ENCODE measurements at regions not wholly inside any gene's neighbourhood (a gene's known extent, or its start where the extent isn't known, plus 50 kb on each side); places are given as distances from the start of the nearest gene placed in this dataset.

GRCh38 chr14:41418851-41419250 lies 187.8 kb upstream of the LRFN5 start:
- no peak overlapping the region for H3K4me2 ChIP-seq (ENCODE audit: low read length)
- intact Hi-C loops (cut with micrococcal nuclease): no loop called here

GRCh38 chr14:41409806-41410205 lies 196.9 kb upstream of the LRFN5 start:
- BruUV-seq (replicated peaks): no TSS peak
- Histone ChIP-seq H3K4me1 (ENCODE audit: control insufficient read depth in 1 of 2, insufficient read depth in 2 of 2, low read length in 2 of 2) (no peaks in the 10 kb centered on the region), H3K27ac (ENCODE audit: low read depth, low read length) (no peak overlapping the region), H3K9ac (ENCODE audit: low read length) (no peak overlapping the region), H3K9me2 (ENCODE audit: insufficient read depth) (no peaks in the 10 kb centered on the region), H3K4me2 (ENCODE audit: low read length) (no peak overlapping the region), H2AFZ (ENCODE audit: low read depth, low read length, poor library complexity, severe bottlenecking) (no peak overlapping the region), H3K9me3 (ENCODE audit: control insufficient read depth in 1 of 2, insufficient read depth in 1 of 2, low read depth in 1 of 2, low read length in 2 of 2) (0 out of 4 replicates have a peak, but pooled peaks cover 0 to 3% of the 10 kb centered on the region in 2 experiments), H3K4me3 (replicated peaks in 1 of 2; ENCODE audit: low read depth in 1 of 2, low read length in 2 of 2) (no peak overlapping the region), H3K79me2 (ENCODE audit: insufficient read depth, low read length) (no peaks in the 10 kb centered on the region), H3K36me3 (ENCODE audit: control insufficient read depth in 1 of 2, insufficient read depth in 2 of 2, low read length in 2 of 2) (no peaks in the 10 kb centered on the region), H4K20me1 (ENCODE audit: insufficient read depth) (no peaks in the 10 kb centered on the region), H3K27me3 (ENCODE audit: insufficient read depth, low read length) (no peaks in the 10 kb centered on the region)
- no peak for ATAC-seq
- intact Hi-C loops (cut with micrococcal nuclease): no loop called here
- RAD21 ChIA-PET (ENCODE audit: low non-redundant PET in 1 of 2, low total read pairs in 2 of 2, uncharacterized antibody in 2 of 2, unreplicated experiment in 2 of 2): no interaction called here
- TF ChIP-seq, protein P1, sequence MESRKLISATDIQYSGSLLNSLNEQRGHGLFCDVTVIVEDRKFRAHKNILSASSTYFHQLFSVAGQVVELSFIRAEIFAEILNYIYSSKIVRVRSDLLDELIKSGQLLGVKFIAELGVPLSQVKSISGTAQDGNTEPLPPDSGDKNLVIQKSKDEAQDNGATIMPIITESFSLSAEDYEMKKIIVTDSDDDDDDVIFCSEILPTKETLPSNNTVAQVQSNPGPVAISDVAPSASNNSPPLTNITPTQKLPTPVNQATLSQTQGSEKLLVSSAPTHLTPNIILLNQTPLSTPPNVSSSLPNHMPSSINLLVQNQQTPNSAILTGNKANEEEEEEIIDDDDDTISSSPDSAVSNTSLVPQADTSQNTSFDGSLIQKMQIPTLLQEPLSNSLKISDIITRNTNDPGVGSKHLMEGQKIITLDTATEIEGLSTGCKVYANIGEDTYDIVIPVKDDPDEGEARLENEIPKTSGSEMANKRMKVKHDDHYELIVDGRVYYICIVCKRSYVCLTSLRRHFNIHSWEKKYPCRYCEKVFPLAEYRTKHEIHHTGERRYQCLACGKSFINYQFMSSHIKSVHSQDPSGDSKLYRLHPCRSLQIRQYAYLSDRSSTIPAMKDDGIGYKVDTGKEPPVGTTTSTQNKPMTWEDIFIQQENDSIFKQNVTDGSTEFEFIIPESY (IDR thresholded peaks at IDR 0.05; ENCODE audit: extremely low read depth, insufficient replicate concordance, low read length): no peak
- TF ChIP-seq FOSL1 (IDR thresholded peaks at IDR 0.05; ENCODE audit: low read depth) (no peak), CBX3 (IDR thresholded peaks at IDR 0.05; ENCODE audit: low read depth) (no peak)
- TF ChIP-seq, protein P2, sequence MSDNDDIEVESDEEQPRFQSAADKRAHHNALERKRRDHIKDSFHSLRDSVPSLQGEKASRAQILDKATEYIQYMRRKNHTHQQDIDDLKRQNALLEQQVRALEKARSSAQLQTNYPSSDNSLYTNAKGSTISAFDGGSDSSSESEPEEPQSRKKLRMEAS (IDR thresholded peaks at IDR 0.05): no peak
- CTCF ChIA-PET: no interaction called here
- POLR2A ChIA-PET: no interaction called here
- DNase-seq (ENCODE audit: low read depth, low spot score): no peak

More at GRCh38 chr14:41418851-41419250, 187.8 kb upstream of the LRFN5 start:
- Histone ChIP-seq H3K36me3 (ENCODE audit: control insufficient read depth in 1 of 2, insufficient read depth in 2 of 2, low read length in 2 of 2) (no peaks in the 10 kb centered on the region), H3K4me1 (ENCODE audit: control insufficient read depth in 1 of 2, insufficient read depth in 2 of 2, low read length in 2 of 2) (no peaks in the 10 kb centered on the region), H3K9me2 (ENCODE audit: insufficient read depth) (no peaks in the 10 kb centered on the region), H3K27ac (ENCODE audit: low read depth, low read length) (no peak overlapping the region), H3K4me3 (replicated peaks in 1 of 2; ENCODE audit: low read depth in 1 of 2, low read length in 2 of 2) (no peak overlapping the region), H3K9me3 (ENCODE audit: control insufficient read depth in 1 of 2, insufficient read depth in 1 of 2, low read depth in 1 of 2, low read length in 2 of 2) (0 out of 4 replicates have a peak, but pooled peaks cover 0 to 3% of the 10 kb centered on the region in 2 experiments), H2AFZ (ENCODE audit: low read depth, low read length, poor library complexity, severe bottlenecking) (no peak overlapping the region), H4K20me1 (ENCODE audit: insufficient read depth) (no peaks in the 10 kb centered on the region), H3K79me2 (ENCODE audit: insufficient read depth, low read length) (no peaks in the 10 kb centered on the region), H3K9ac (ENCODE audit: low read length) (no peak overlapping the region), H3K27me3 (ENCODE audit: insufficient read depth, low read length) (no peaks in the 10 kb centered on the region)
- ChIA-PET RAD21 (ENCODE audit: low non-redundant PET in 1 of 2, low total read pairs in 2 of 2, uncharacterized antibody in 2 of 2, unreplicated experiment in 2 of 2) (no interaction called here), CTCF (no interaction called here), POLR2A (no interaction called here)
- no TSS peak for BruUV-seq (replicated peaks)
- ATAC-seq (no peak), DNase-seq (ENCODE audit: low read depth, low spot score) (no peak)
- TF ChIP-seq FOSL1 (IDR thresholded peaks at IDR 0.05; ENCODE audit: low read depth) (no peak), POLR2A (IDR thresholded peaks at IDR 0.05; ENCODE audit: borderline replicate concordance, extremely low read depth, insufficient read depth, insufficient read length) (no peak), EZH2 (IDR thresholded peaks at IDR 0.05) (no peak), ELF1 (IDR thresholded peaks at IDR 0.05; ENCODE audit: borderline replicate concordance, low read depth) (no peak), JUND (IDR thresholded peaks at IDR 0.05) (no peak)
